Peyer's patch (tissue), 4 donors: ENCODE measurements at regions not wholly inside any gene's neighbourhood (a gene's known extent, or its start where the extent isn't known, plus 50 kb on each side); places are given as distances from the start of the nearest gene placed in this dataset.

ENCODE experiments used
- POLR2A ChIP-seq, 2 donors: fragments of 450-650 bp; IDR thresholded peaks; one replicate each; pipeline ENCODE4 v1.5.1; 2017; ENCODE audit warnings: antibody characterized with exemption in 2 of 2, mild to moderate bottlenecking in 2 of 2, moderate library complexity in 2 of 2
- TF ChIP-seq, protein P1 (sequence below), 6 experiments: fragments of 450-650 bp in 4 of 6; fragments of 200-600 bp in 2 of 6; sonication (generic) in 1 of 6; IDR thresholded peaks; one replicate each; pipeline ENCODE4 v1.5.1; 2017 to 2019; ENCODE audit warnings: antibody characterized with exemption in 6 of 6, mild to moderate bottlenecking in 3 of 6, moderate library complexity in 1 of 6

DNA sequence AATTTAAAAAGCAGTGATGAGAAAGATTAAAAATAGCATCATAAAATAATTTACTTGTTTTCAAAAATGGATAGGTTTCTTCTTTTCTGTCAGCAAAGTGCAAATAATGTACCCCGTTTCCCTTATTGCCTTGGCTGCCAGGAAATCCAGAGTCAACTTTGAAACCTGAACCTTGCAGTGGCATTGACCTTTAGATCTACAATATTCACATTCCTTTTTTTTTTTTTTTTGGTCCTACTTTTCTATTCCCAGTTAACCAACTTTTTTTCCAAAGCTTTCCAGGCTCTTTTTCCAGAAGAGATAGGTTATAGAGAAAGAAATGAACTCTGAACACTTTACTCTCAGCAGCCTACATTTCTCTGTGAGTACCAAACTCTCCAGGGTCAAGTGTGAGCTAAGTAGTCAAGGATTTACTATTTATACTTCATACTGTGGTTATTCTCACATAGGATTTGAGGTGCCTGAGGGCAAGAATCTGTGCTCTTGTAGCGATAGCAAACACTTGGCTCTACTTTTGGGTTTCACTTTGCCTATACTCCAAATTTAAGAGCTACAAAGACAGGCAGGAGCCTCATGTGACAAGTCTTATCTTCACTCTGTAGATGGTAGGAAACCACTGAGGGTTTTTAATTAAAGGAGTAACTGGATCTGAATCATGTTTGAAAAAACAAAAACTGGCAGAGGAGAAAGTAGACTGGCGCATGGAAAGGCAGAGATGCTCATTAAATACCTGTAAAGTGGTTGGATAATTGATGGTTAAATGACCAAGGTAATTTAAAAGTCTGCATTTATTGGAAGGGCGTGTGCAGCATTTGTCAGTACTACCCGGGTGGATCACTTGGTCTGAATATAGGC lies 63.2 kb upstream of the TMEM17 start:
- TF ChIP-seq, protein P1, sequence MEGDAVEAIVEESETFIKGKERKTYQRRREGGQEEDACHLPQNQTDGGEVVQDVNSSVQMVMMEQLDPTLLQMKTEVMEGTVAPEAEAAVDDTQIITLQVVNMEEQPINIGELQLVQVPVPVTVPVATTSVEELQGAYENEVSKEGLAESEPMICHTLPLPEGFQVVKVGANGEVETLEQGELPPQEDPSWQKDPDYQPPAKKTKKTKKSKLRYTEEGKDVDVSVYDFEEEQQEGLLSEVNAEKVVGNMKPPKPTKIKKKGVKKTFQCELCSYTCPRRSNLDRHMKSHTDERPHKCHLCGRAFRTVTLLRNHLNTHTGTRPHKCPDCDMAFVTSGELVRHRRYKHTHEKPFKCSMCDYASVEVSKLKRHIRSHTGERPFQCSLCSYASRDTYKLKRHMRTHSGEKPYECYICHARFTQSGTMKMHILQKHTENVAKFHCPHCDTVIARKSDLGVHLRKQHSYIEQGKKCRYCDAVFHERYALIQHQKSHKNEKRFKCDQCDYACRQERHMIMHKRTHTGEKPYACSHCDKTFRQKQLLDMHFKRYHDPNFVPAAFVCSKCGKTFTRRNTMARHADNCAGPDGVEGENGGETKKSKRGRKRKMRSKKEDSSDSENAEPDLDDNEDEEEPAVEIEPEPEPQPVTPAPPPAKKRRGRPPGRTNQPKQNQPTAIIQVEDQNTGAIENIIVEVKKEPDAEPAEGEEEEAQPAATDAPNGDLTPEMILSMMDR (IDR thresholded peaks at IDR 0.05), result no peak
- TF ChIP-seq POLR2A (IDR thresholded peaks at IDR 0.05), result no peak
